ENCODE measurements at regions not wholly inside any gene's neighbourhood (a gene's known extent, or its start where the extent isn't known, plus 50 kb on each side); places are given as distances from the start of the nearest gene placed in this dataset.

- TF ChIP-seq ZNF8 (CRISPR knock-in tag; IDR thresholded peaks at IDR 0.05) (no peak), TOX (CRISPR knock-in tag; IDR thresholded peaks at IDR 0.05; ENCODE audit: borderline replicate concordance) (no peak), ZNF70 (CRISPR knock-in tag; IDR thresholded peaks at IDR 0.05) (no peak), ZFP3 (CRISPR knock-in tag; IDR thresholded peaks at IDR 0.05) (no peak)
These were observed 116.6 kb upstream of the LGALSL start for GRCh38 chr2:64337314-64337713.

Measured in SK-N-SH treated with all-trans-retinoic acid at 6 μM for 48 hours (cell line).